Dermis microvascular lymphatic vessel endothelial cell (primary cell): ENCODE measurements at regions not wholly inside any gene's neighbourhood (a gene's known extent, or its start where the extent isn't known, plus 50 kb on each side); places are given as distances from the start of the nearest gene placed in this dataset.
"Not testable (repeated sequence)": the region's sequence is repeated elsewhere in the genome, so short reads cannot be mapped to it uniquely, and the experiment has no call there.

Source experiments
- DNase-seq, 2 donors: peaks; one replicate each; pipeline versions ENCODE4 v3.0.0 to v3.0.0-alpha.2; 2010; ENCODE audit warnings: low read depth in 2 of 2

DNA sequence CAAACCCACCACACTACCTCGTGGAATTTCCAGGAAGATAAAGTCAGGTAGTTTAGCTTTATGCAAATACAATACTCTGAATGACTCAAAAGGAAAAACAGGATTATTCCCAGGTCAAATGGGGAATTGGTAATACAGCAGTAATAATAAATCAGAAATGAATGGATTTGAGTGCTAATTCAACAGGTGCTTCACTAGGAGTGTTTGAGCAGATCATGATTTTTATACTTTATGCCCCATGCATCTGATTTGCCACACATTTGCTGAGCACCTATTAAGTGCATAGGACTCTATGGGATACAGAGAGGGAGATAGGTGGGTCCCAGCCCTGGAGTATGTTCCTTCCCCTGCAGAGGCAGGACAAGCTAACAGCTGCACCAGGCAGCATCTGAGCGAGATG lies 381.4 kb upstream of the PODXL start:
- no peak for DNase-seq

GRCh38 chr7:131935180-131935579 lies 378.8 kb upstream of the PODXL start:
- no peak for DNase-seq

DNA sequence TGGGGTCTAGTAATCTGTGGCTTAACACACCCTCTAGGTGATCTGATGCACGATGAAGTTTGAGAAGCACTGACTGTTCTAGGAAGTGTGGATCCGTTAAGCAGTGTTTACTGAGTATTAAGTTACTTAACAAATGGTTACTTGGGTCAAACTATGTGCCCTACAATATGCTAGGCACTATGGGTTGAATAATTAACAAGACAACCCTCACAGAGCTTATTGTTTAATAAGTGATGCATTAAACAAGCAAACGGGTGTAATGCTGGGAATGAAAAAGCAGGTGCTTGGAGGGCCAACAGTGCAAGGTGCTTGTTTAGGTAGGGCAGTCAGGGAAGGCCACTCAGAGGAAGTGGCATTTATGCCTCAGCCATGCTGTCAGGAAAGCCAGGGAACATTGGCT lies 378.0 kb upstream of the PODXL start:
- no peak for DNase-seq

DNA sequence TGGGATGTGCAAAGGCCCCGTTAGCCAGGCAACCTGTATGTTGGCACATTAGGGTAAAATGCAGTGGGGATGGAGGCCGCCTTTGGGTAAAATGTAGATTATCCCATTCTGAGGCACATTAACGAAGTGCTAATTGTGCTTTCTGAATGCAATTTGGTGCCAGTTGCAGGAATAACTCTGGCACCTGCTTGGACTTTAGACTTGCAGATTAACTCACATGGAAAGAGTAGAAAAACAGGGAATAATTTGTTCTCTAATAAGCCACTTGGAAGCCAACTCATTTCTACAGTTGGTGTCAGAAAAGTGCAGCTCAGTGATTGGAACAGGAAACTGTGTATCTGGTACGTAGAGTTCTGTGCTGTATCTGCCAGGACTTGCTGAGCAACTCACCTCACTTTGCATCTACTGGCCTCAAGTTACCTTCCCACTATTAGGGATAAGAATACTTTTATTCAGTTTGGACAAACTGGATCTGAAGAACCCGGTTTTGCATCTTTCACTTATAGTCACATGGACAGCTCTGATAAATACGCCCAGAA lies 377.4 kb upstream of the PODXL start:
- no peak for DNase-seq

DNA sequence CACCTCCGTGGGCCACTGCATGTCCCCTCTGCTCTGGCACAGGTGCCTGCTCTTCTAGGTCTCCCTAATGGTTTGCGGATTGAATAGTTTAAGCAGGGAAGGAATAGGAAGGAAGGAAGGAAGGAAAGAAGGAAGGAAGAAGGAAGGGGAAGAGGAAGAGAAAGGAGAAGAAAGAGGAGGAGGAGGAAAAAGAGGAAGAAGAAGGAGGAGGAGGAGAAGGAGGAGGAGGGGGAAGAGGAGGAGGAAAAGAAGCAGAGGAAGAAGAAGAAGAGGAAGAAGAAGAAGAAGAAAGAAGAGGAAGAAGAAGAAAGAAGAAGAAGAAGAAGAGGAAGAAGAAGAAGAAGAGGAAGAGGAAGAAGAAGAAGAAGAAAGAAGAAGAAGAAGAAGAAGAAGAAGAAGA lies 376.8 kb upstream of the PODXL start:
- DNase-seq, result not testable (repeated sequence)

- no peak for DNase-seq
These were observed 375.8 kb upstream of the PODXL start for GRCh38 chr7:131932271-131932670.

- no peak for DNase-seq
These were observed 374.9 kb upstream of the PODXL start for GRCh38 chr7:131931370-131931769.

DNA sequence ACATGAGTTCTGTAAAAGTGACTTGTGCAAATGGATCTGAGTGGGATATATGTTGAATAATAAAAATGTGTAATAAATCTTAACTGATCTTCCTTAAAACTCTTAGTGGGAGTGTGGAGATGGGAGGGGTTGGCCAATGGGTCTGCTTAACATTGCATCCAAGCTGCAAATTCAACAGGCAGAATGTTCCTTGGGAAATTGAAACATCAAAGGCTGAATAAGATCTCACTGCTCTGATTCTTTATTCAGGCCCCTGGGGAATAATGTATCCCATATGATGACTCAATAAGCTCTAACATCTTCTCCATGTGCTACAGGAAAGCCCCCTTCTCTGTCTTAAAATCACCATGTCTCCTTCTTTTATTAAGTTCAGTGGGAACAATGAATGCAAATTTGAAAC lies 373.2 kb upstream of the PODXL start:
- DNase-seq, result no peak

DNA sequence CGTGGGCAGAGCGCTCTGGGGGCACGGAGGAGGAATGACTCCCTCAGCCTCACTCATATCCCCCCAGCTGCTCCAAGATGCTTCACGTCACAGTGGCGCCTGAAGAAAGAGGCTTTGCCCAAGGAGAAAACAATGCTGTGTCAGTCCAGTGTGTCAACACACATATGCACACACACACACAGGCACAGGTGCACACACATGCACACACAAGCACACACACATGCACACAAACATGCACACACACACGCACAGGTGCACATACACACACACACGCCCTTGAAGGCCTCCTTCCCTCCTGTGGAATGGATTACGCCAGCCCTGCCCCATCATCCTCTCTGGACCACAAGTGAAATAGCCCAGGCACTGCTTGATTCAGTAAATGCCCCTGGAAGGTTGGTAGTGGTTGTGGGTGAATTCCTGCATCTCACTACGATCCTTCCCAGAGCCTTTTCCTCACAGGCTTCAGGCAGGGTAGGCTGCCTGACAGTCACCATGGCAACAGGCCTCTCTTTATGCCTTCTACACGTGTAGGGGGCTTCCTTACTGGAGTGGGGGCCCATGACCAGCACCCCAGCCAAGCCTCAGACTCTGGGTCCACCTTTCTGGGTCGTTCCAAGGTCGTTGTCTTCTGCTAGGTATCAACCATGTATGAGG lies 371.5 kb upstream of the PODXL start:
- no peak for DNase-seq

DNA sequence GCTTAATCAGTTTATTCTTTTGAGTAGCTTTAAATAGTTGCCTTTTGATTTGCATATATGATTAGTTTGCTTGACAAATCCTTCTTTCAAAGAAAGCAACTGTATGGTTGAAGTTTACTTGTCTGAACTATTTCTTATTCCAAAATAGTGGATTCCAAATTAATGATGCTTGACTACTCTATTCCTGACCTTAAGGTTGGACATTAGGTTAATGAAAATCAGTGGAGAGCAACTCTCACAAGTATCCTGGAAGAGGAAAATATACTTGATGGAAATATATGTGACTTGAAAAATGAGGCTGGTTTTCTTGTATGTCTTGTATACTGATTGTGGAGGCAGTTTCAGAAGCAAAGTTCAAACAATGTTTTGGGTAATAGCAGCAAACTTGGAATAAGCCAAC lies 369.2 kb upstream of the PODXL start:
- no peak for DNase-seq

GRCh38 chr7:131924857-131925256 lies 368.4 kb upstream of the PODXL start:
- DNase-seq, result peak in 1 of 2 donors; percentile 12

DNA sequence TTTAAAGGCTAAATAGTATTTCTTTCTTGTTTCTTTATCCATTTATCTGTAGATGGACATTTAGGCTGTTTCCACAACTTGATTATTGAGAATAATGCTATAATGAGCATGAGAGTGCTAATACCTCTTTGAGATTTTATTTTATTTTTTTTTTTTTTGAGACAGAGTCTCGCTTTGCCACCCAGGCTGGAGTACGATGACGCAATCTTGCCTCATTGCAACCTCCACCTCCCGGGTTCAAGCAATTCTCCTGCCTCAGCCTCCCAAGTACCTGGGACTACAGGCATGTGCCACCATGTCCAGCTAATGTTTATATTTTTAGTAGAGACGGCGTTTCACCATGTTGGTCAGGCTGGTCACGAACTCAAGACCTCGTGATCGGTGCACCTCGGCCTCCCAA lies 366.5 kb upstream of the PODXL start:
- not testable (repeated sequence) for DNase-seq

DNA sequence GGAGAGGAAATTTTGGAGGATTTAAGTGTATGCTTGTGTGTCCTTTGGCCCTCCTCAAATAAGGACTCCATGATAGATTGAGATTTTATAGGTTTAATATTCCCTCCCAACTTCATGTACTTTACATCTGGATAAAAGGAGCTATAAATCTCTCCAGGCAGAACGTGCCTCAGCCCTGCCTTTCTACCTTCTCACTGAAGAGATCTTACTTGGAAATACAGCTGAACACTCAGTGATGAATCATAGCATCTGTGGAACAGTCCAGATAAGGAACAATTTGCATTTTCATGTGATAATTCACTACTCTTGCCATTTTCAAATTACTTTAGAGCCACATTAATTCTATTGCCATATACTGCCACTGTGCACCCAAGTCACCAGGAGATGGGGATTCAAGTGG lies 364.6 kb upstream of the PODXL start:
- DNase-seq, result no peak

- DNase-seq, result no peak
These were observed 363.7 kb upstream of the PODXL start for GRCh38 chr7:131919920-131920709.

DNA sequence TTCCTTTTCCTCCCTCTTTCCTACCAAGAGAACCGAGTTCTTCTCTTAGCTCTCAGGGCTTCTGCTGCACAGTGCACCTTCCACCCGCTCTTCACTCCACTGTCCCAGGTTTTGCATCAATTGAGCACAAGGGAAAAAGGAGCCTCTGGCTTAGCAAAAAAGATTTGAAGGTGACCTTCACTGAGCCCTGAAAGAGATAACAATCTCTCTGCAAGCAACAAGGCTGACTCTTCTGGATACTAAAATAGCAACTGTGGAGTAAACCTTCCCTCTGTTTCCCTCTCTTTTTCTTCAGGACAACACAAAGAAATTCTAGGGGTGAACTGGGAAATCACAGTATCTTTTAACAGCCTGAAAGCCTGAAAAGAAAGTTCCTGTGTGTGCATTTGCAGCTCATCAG lies 354.7 kb upstream of the PODXL start:
- no peak for DNase-seq

GRCh38 chr7:131909151-131909768 lies 352.8 kb upstream of the PODXL start:
- no peak for DNase-seq

DNA sequence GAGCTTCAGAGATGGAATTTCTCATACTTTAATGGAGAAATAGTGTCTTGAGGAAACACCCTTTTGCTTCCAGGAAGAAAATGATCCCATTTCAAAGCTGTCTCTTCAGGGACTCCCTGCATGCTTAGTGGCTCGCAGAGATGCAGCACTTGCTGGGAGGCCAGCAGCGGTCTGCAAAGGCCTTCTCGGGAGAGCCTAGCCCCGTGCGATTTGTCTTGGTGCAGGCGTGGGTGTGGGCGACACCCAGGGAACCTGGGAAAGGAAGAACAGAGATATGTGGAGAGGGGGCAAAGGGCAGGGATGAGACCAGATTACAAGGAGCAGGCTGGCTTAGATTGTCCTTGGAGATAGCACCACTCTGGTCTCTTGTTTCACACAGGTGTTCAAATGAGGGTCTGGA lies 352.3 kb upstream of the PODXL start:
- DNase-seq, result no peak

GRCh38 chr7:131905471-131905973 lies 349.1 kb upstream of the PODXL start:
- DNase-seq, result no peak

DNA sequence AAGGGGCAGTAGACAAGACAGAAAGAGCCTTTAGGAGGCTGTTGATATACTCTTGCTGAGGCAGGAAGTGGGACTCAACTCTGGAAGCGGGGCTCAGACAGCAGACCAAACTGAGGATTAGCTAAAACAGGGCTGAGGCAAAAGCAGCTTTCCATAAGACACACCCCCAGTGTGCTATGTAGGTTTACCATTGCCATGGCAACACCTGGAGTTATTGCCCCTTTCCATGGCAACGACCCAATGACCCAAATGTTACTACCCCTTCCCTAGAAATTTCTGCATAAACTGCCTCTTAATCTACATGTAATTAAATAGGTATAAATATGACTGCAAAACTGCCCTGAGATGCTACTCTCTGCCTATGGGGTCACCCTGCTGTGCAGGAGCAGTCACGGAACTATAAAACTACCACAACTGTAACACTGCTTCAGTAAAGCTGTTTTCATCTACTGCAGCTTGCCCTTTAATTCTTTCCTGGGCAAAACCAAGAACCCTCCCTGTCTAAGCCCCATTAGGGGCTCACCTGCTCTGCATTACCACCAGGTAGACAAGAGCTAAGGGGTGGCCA lies 348.4 kb upstream of the PODXL start:
- no peak for DNase-seq

DNA sequence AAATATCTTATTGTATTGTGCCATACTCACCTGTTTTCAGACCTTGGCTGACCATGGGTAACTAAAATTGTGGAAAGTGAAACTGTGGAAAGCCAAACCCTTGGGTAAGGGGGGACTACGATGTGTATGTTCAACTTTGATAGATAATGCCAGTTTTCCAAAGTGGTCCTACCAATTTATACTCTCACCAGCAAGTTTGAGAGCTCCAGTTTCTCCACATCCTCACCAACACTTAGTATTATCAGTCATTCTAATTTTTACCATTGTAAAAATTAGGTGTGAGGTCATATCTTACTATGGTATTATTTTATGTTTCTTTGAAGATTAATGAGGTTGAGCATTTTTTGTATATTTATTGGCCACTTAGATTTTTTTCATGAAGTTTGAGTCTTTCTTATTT lies 346.9 kb upstream of the PODXL start:
- no peak for DNase-seq

DNA sequence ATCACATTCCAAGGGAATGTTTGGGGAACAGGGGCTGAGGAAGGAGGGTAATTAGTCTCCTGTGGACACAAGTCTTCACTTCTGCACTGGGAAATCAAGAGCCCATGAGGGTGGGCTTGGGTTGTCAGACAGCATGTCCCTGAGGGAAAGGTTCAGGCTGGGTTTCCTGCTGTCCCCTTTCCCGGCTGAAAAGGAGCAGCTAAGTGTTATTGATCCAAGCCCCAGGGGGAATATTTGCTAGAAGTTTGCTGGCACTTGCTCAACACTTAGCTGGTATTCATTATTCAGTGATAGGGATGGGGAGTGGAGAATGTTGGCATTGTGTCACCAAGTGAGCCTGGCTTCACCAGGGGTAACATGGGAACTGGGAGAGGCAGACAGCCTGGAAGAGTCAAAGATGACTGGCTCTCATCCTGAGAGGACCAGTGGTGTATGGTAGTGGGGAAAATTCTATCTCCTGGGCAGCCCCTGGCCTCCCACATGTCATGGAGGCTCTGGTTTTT lies 344.4 kb upstream of the PODXL start:
- no peak for DNase-seq
